Smooth muscle cell (in vitro differentiated cells): ENCODE measurements at regions not wholly inside any gene's neighbourhood (a gene's known extent, or its start where the extent isn't known, plus 50 kb on each side); places are given as distances from the start of the nearest gene placed in this dataset.
"Not testable (repeated sequence)": the region's sequence is repeated elsewhere in the genome, so short reads cannot be mapped to it uniquely, and the experiment has no call there.

Experiments used
- DNase-seq: peaks from one replicate; lab custom pipeline; 2025; ENCODE audit not compliant: unreplicated experiment; lab: John Stamatoyannopoulos, UW
- H2AFZ ChIP-seq: fragments of 200-600 bp; sonication (generic); 2 replicates; pipeline ENCODE4 v1.6.0; 2016; ENCODE audit warnings: antibody characterized with exemption, low read depth, mild to moderate bottlenecking
- H3F3A ChIP-seq: fragments of 200-600 bp; sonication (generic); 2 replicates; pipeline ENCODE4 v1.6.0; 2017; ENCODE audit warnings: antibody characterized with exemption, low read depth
- H3K27ac ChIP-seq: fragments of 200-600 bp; sonication (generic); 2 replicates; pipeline ENCODE4 v1.5.1; 2016; ENCODE audit warnings: low read depth, mild to moderate bottlenecking
- H3K27me3 ChIP-seq: fragments of 200-600 bp; sonication (generic); 2 replicates; pipeline ENCODE4 v1.6.1; 2016; ENCODE audit warnings: low read depth, mild to moderate bottlenecking
- H3K36me3 ChIP-seq: fragments of 200-600 bp; sonication (generic); 2 replicates; pipeline ENCODE4 v1.5.1; 2016; ENCODE audit warnings: low read depth
- H3K4me1 ChIP-seq: fragments of 200-600 bp; sonication (generic); 2 replicates; pipeline ENCODE4 v1.5.1; 2016; ENCODE audit warnings: low read depth
- H3K4me2 ChIP-seq: fragments of 200-600 bp; sonication (generic); 2 replicates; pipeline ENCODE4 v1.6.0; 2016; ENCODE audit warnings: mild to moderate bottlenecking
- H3K4me3 ChIP-seq: fragments of 200-600 bp; sonication (generic); 2 replicates; pipeline ENCODE4 v1.5.1; 2016; ENCODE audit warnings: mild to moderate bottlenecking
- H3K79me2 ChIP-seq: fragments of 200-600 bp; sonication (generic); 2 replicates; pipeline ENCODE4 v1.6.0; 2016; ENCODE audit warnings: low read depth, mild to moderate bottlenecking
- H3K9ac ChIP-seq: fragments of 200-600 bp; sonication (generic); 2 replicates; pipeline ENCODE4 v1.6.0; 2016; ENCODE audit warnings: low read depth
- H3K9me3 ChIP-seq: fragments of 200-600 bp; sonication (generic); replicated peaks from 2 replicates; pipeline ENCODE4 v1.5.1; 2016; ENCODE audit warnings: low read depth
- H4K20me1 ChIP-seq: fragments of 200-600 bp; sonication (generic); 2 replicates; pipeline ENCODE4 v1.6.0; 2016; ENCODE audit warnings: low read depth
- WGBS: methylation state at CpG from one replicate; pipeline ENCODE4 v1.1.7; 2016; ENCODE audit warnings: low lambda C conversion rate; 5-methylcytosine and 5-hydroxymethylcytosine counted together
- TF ChIP-seq, protein P1 (sequence below): fragments of 200-600 bp; sonication (generic); IDR thresholded peaks from 2 replicates; pipeline ENCODE4 v1.5.1; 2017; ENCODE audit warnings: borderline replicate concordance, mild to moderate bottlenecking, antibody characterized with exemption; ENCODE audit not compliant: insufficient read depth, poor library complexity, severe bottlenecking

GRCh38 chr16:26464576-26465266, 602.0 kb upstream of the C16orf82 start:
- Histone ChIP-seq H2AFZ (no peak overlapping the region), H3K36me3 (no peaks in the 10 kb centered on the region), H3K9me3 (no peaks in the 10 kb centered on the region), H3K4me1 (no peaks in the 10 kb centered on the region), H4K20me1 (no peaks in the 10 kb centered on the region), H3K4me3 (no peak overlapping the region), H3K27me3 (no peaks in the 10 kb centered on the region), H3K9ac (no peak overlapping the region), H3K4me2 (no peak overlapping the region), H3K79me2 (no peaks in the 10 kb centered on the region), H3K27ac (no peak overlapping the region), H3F3A (no peaks in the 10 kb centered on the region)
- no peak for DNase-seq
- 79% methylated on average over 7 of the region's 7 CpGs for WGBS
- TF ChIP-seq, protein P1, sequence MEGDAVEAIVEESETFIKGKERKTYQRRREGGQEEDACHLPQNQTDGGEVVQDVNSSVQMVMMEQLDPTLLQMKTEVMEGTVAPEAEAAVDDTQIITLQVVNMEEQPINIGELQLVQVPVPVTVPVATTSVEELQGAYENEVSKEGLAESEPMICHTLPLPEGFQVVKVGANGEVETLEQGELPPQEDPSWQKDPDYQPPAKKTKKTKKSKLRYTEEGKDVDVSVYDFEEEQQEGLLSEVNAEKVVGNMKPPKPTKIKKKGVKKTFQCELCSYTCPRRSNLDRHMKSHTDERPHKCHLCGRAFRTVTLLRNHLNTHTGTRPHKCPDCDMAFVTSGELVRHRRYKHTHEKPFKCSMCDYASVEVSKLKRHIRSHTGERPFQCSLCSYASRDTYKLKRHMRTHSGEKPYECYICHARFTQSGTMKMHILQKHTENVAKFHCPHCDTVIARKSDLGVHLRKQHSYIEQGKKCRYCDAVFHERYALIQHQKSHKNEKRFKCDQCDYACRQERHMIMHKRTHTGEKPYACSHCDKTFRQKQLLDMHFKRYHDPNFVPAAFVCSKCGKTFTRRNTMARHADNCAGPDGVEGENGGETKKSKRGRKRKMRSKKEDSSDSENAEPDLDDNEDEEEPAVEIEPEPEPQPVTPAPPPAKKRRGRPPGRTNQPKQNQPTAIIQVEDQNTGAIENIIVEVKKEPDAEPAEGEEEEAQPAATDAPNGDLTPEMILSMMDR, result no peak

- not testable (repeated sequence) for H3K4me1 ChIP-seq, H3K27me3 ChIP-seq, H3K9ac ChIP-seq, DNase-seq, H3K27ac ChIP-seq, H3F3A ChIP-seq, H2AFZ ChIP-seq, H3K4me2 ChIP-seq, H3K79me2 ChIP-seq, H3K4me3 ChIP-seq, H3K36me3 ChIP-seq, H4K20me1 ChIP-seq, H3K9me3 ChIP-seq
- 93% methylated on average over 10 of the region's 10 CpGs for WGBS
Measured at GRCh38 chr16:26474405-26474804, 592.3 kb upstream of the C16orf82 start.

DNA sequence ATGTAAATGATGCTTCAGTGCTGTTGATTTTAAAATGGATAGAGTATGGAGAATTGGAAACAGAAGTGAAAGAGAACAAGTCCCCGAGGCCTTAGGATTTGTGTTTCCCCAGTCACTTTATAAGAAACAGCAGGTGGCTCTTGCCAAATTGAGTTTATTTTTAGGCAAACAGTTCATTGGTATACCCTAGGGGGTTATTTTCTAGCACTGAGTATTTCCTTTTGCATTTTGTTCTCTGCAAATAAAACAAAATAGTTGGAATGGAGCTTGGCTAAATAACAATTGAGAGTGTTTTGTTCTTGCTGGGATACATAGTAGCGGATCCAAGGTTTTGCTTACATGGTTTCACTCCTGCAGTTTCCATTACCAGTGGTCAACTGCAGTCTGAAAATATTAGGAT, 591.1 kb upstream of the C16orf82 start:
- Histone ChIP-seq H3K27ac (no peak overlapping the region), H3K4me2 (no peak overlapping the region), H3K36me3 (no peaks in the 10 kb centered on the region), H3F3A (no peaks in the 10 kb centered on the region), H3K79me2 (no peaks in the 10 kb centered on the region), H4K20me1 (no peaks in the 10 kb centered on the region), H3K4me1 (peaks cover 6% of the 10 kb centered on the region), H3K27me3 (no peaks in the 10 kb centered on the region), H3K9ac (no peak overlapping the region), H3K9me3 (peaks cover 8% of the 10 kb centered on the region), H2AFZ (no peak overlapping the region), H3K4me3 (no peak overlapping the region)
- no peak for DNase-seq
- TF ChIP-seq, protein P1, result no peak
- 92% methylated on average over 2 of the region's 2 CpGs for WGBS

DNA sequence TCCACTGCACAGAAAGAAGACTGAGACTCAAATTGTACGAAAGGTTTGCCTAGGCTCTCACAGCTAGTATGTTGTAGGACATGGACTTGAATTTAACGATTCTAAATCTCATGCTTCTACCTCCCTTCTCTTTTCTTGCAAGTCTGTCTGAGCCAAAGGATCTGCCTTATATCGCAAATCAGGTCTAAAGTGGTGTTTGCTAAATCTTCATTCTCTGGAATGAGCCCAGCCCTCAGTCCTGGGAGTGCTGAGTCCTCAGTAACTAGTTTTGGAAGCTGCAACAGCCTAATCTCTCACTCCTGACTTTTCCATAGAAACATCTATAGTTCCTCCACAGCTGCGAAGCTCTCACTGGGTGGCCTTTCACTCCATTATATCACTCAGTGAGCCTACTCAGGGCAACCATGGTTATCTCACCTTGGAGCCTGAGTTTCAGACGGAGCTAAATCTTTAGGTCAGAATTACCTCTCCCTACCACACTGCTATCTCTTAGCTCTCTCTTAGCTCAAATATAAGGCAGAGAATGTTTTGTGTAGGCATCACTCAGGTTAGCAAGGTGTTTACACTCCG, 575.5 kb upstream of the C16orf82 start:
- DNase-seq, result no peak
- Histone ChIP-seq H4K20me1 (no peaks in the 10 kb centered on the region), H2AFZ (no peak overlapping the region), H3K79me2 (no peaks in the 10 kb centered on the region), H3K9me3 (no peaks in the 10 kb centered on the region), H3K27me3 (peaks cover 28% of the 10 kb centered on the region), H3K4me2 (no peak overlapping the region), H3K36me3 (no peaks in the 10 kb centered on the region), H3F3A (no peaks in the 10 kb centered on the region), H3K4me3 (no peak overlapping the region), H3K4me1 (no peaks in the 10 kb centered on the region), H3K27ac (no peak overlapping the region), H3K9ac (no peak overlapping the region)
- TF ChIP-seq, protein P1, result no peak
- 71% methylated on average over 6 of the region's 6 CpGs for WGBS
